MM.1S (cell line): ENCODE measurements at regions not wholly inside any gene's neighbourhood (a gene's known extent, or its start where the extent isn't known, plus 50 kb on each side); places are given as distances from the start of the nearest gene placed in this dataset.

Experiments
- DNase-seq: peaks from one replicate; pipeline ENCODE4 v3.0.0-alpha.2; 2015
- H2AFZ ChIP-seq: fragments of 300-600 bp; sonication (generic); 2 replicates; pipeline ENCODE4 v1.6.0; 2016; ENCODE audit warnings: antibody characterized with exemption, low read length
- H3F3A ChIP-seq: fragments of 300-600 bp; sonication (generic); 2 replicates; pipeline ENCODE4 v1.6.1; 2016; ENCODE audit warnings: mild to moderate bottlenecking, antibody characterized with exemption, low read length, moderate library complexity, mixed read lengths; ENCODE audit not compliant: insufficient read depth
- H3K27ac ChIP-seq: fragments of 300-600 bp; sonication (generic); 2 replicates; pipeline ENCODE4 v1.5.1; 2016; ENCODE audit warnings: mild to moderate bottlenecking, low read length
- H3K27me3 ChIP-seq: fragments of 300-600 bp; sonication (generic); replicated peaks from 2 replicates; pipeline ENCODE4 v1.6.0; 2016; ENCODE audit warnings: low read length; ENCODE audit not compliant: insufficient read depth
- H3K36me3 ChIP-seq: fragments of 300-600 bp; sonication (generic); replicated peaks from 2 replicates; pipeline ENCODE4 v1.6.1; 2016; ENCODE audit warnings: mild to moderate bottlenecking, low read length, mixed read lengths; ENCODE audit not compliant: insufficient read depth
- H3K4me1 ChIP-seq: fragments of 300-600 bp; sonication (generic); 2 replicates; pipeline ENCODE4 v1.6.1; 2016; ENCODE audit warnings: low read length, mixed read lengths
- H3K4me2 ChIP-seq: fragments of 300-600 bp; sonication (generic); 2 replicates; pipeline ENCODE4 v1.6.0; 2016; ENCODE audit warnings: low read depth, low read length
- H3K4me3 ChIP-seq: fragments of 300-600 bp; sonication (generic); 2 replicates; pipeline ENCODE4 v1.5.1; 2016; ENCODE audit warnings: low read length, mixed read lengths
- H3K79me2 ChIP-seq: fragments of 300-600 bp; sonication (generic); 2 replicates; pipeline ENCODE4 v1.6.1; 2016; ENCODE audit warnings: mixed run types, low read length, mixed read lengths
- H3K9ac ChIP-seq: fragments of 300-600 bp; sonication (generic); 2 replicates; pipeline ENCODE4 v1.6.1; 2016; ENCODE audit warnings: low read length, mixed read lengths
- H3K9me2 ChIP-seq: fragments of 300-600 bp; sonication (generic); replicated peaks from 2 replicates; pipeline ENCODE4 v1.6.1; 2016; ENCODE audit warnings: mild to moderate bottlenecking, low read length, mixed read lengths; ENCODE audit not compliant: insufficient read depth
- H3K9me3 ChIP-seq: fragments of 300-600 bp; sonication (generic); replicated peaks from 2 replicates; pipeline ENCODE4 v1.6.1; 2016; ENCODE audit warnings: mild to moderate bottlenecking, low read length, mixed read lengths; ENCODE audit not compliant: insufficient read depth
- H4K20me1 ChIP-seq: fragments of 300-600 bp; sonication (generic); 2 replicates; pipeline ENCODE4 v1.6.1; 2016; ENCODE audit warnings: mild to moderate bottlenecking, low read length, moderate library complexity, mixed read lengths; ENCODE audit not compliant: insufficient read depth
- CTCF ChIP-seq: fragments of 300-600 bp; sonication (generic); IDR thresholded peaks from 2 replicates; pipeline ENCODE4 v1.5.1; 2016; ENCODE audit warnings: antibody characterized with exemption, low read length, mixed read lengths
- EZH2 ChIP-seq: fragments of 300-600 bp; sonication (generic); optimal IDR thresholded peaks from 2 replicates; pipeline ENCODE3; 2017; ENCODE audit warnings: low read depth, mild to moderate bottlenecking, antibody characterized with exemption, low read length, mixed read lengths
- EZH2phosphoT487 ChIP-seq: fragments of 300-600 bp; sonication (generic); IDR thresholded peaks from 2 replicates; pipeline ENCODE4 v1.6.1; 2018; ENCODE audit warnings: antibody characterized with exemption, low read length

- no peak for DNase-seq
- Histone ChIP-seq H3K27ac (no peak overlapping the region), H3K36me3 (no peaks in the 10 kb centered on the region), H3K27me3 (no peaks in the 10 kb centered on the region), H3K4me2 (no peak overlapping the region), H3K4me3 (no peak overlapping the region), H4K20me1 (no peaks in the 10 kb centered on the region), H3K9me3 (no peaks in the 10 kb centered on the region), H3K79me2 (no peaks in the 10 kb centered on the region), H3K9ac (no peak overlapping the region), H2AFZ (no peak overlapping the region), H3F3A (no peaks in the 10 kb centered on the region), H3K9me2 (no peaks in the 10 kb centered on the region), H3K4me1 (no peaks in the 10 kb centered on the region)
- TF ChIP-seq EZH2, result no peak
- no peak for TF ChIP-seq CTCF
- TF ChIP-seq EZH2phosphoT487, result no peak
Observed at GRCh38 chr14:98928418-98928817, 343.6 kb downstream of the BCL11B start.

DNA sequence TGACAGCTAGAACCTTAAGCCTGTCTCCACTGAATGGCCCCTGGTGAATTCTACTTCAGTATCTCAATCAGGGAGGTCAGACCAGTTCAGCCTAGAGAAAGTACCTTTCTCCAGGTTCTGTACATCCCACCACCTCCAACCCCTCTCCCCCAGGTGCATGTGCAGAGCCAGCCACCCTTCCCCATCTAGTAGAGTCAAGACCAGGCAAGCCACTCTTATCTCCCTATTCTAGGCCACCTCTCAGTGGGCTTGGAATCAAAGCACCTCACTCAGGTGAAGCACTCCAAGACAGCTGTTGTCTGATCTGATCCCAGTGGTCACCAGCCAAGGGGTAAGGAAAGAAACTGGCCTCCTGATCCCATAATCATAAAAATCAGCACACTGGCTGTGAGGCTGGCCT, 340.9 kb downstream of the BCL11B start:
- TF ChIP-seq CTCF (no peak), EZH2phosphoT487 (no peak), EZH2 (no peak)
- H3K9me2 ChIP-seq, result no peaks in the 10 kb centered on the region
- no peak overlapping the region for H3K4me3 ChIP-seq
- H3K27me3 ChIP-seq, result no peaks in the 10 kb centered on the region
- H3K36me3 ChIP-seq, result no peaks in the 10 kb centered on the region
- H3F3A ChIP-seq, result no peaks in the 10 kb centered on the region
- H3K4me1 ChIP-seq, result no peaks in the 10 kb centered on the region
- no peak overlapping the region for H3K27ac ChIP-seq
- H3K9ac ChIP-seq, result no peak overlapping the region
- H3K4me2 ChIP-seq, result no peak overlapping the region
- H3K9me3 ChIP-seq, result no peaks in the 10 kb centered on the region
- H3K79me2 ChIP-seq, result no peaks in the 10 kb centered on the region
- DNase-seq, result no peak
- no peak overlapping the region for H2AFZ ChIP-seq
- H4K20me1 ChIP-seq, result no peaks in the 10 kb centered on the region

GRCh38 chr14:98931911-98932310, 340.1 kb downstream of the BCL11B start:
- Histone ChIP-seq H2AFZ (no peak overlapping the region), H3K36me3 (no peaks in the 10 kb centered on the region), H3K4me1 (no peaks in the 10 kb centered on the region), H3K79me2 (no peaks in the 10 kb centered on the region), H3K4me2 (no peak overlapping the region), H3K27ac (no peak overlapping the region), H4K20me1 (no peaks in the 10 kb centered on the region), H3F3A (no peaks in the 10 kb centered on the region), H3K9me2 (no peaks in the 10 kb centered on the region), H3K9ac (no peak overlapping the region), H3K4me3 (no peak overlapping the region), H3K9me3 (no peaks in the 10 kb centered on the region), H3K27me3 (no peaks in the 10 kb centered on the region)
- no peak for DNase-seq
- no peak for TF ChIP-seq EZH2phosphoT487
- TF ChIP-seq EZH2, result no peak
- TF ChIP-seq CTCF, result no peak
